IMR-90 (cell line): ENCODE measurements at regions not wholly inside any gene's neighbourhood (a gene's known extent, or its start where the extent isn't known, plus 50 kb on each side); places are given as distances from the start of the nearest gene placed in this dataset.

ENCODE experiments used
- ATAC-seq: fragments of 200-7000 bp; cut with Tn5 transposase; 2 replicates; pipeline ENCODE4 v1.9.1; 2020; ENCODE audit warnings: low read depth, mild to moderate bottlenecking, moderate library complexity
- BruUV-seq: library from RNA; stranded (reverse); fragments of 400-500 nt; replicated peaks from 2 replicates; lab custom pipeline; 2021; lab: Mats Ljungman, UMichigan
- CTCF ChIA-PET: fragments of 300-600 bp; formaldehyde crosslinking; extraction: SDS; loops from one replicate; lab custom pipeline; 2021; ENCODE audit warnings: antibody characterized with exemption; lab: Yijun Ruan, JAX
- POLR2A ChIA-PET: fragments of 300-600 bp; sonication (Branson Sonifier 250); formaldehyde crosslinking; loops from one replicate; lab custom pipeline; 2022; ENCODE audit warnings: antibody characterized with exemption; ENCODE audit not compliant: unreplicated experiment; lab: Charles Lee
- DNase-seq: peaks from one replicate; pipeline ENCODE4 v3.0.0; 2013
- H2AFZ ChIP-seq: replicated peaks from 2 replicates; pipeline ENCODE3; 2013; ENCODE audit warnings: low read length, mild to moderate bottlenecking; ENCODE audit not compliant: poor library complexity
- H2AK5ac ChIP-seq: 2 replicates; pipeline ENCODE4 v1.6.1; 2013; ENCODE audit warnings: low read depth, low read length, inconsistent platforms
- H2AK9ac ChIP-seq: replicated peaks from 2 replicates; pipeline ENCODE3; 2013; ENCODE audit warnings: mild to moderate bottlenecking, low read depth, low read length, moderate library complexity; ENCODE audit not compliant: poor library complexity
- H2BK120ac ChIP-seq: 2 replicates; pipeline ENCODE4 v1.6.1; 2013; ENCODE audit warnings: low read depth, low read length, inconsistent platforms
- H2BK15ac ChIP-seq: 3 replicates; pipeline ENCODE4 v1.6.1; 2013; ENCODE audit warnings: low read depth, low read length, inconsistent platforms
- H2BK20ac ChIP-seq: 2 replicates; pipeline ENCODE4 v1.6.1; 2013; ENCODE audit warnings: low read depth, mild to moderate bottlenecking, inconsistent platforms, low read length, moderate library complexity
- H2BK5ac ChIP-seq: 2 replicates; pipeline ENCODE4 v1.6.1; 2013; ENCODE audit warnings: mild to moderate bottlenecking, low read depth, low read length, inconsistent platforms; ENCODE audit not compliant: poor library complexity, severe bottlenecking
- H3K14ac ChIP-seq: replicated peaks from 2 replicates; pipeline ENCODE4 v1.6.1; 2013; ENCODE audit warnings: low read depth, low read length, inconsistent platforms
- H3K18ac ChIP-seq: 2 replicates; pipeline ENCODE4 v1.6.1; 2013; ENCODE audit warnings: low read depth, low read length, control low read depth
- H3K23ac ChIP-seq: 2 replicates; pipeline ENCODE4 v1.6.1; 2013; ENCODE audit warnings: low read depth, low read length, inconsistent platforms
- H3K27ac ChIP-seq: 2 replicates; pipeline ENCODE4 v1.5.1; 2013; ENCODE audit warnings: mild to moderate bottlenecking, control low read depth, low read length; ENCODE audit not compliant: insufficient read depth
- H3K27me3 ChIP-seq: 2 replicates; pipeline ENCODE4 v1.6.1; 2013; ENCODE audit warnings: low read length; ENCODE audit not compliant: control insufficient read depth, insufficient read depth
- H3K36me3 ChIP-seq: 2 replicates; pipeline ENCODE4 v1.6.1; 2013; ENCODE audit warnings: low read length, mixed read lengths; ENCODE audit not compliant: control insufficient read depth, insufficient read depth
- H3K4ac ChIP-seq: 2 replicates; pipeline ENCODE4 v1.6.1; 2013; ENCODE audit warnings: low read depth, low read length, inconsistent platforms
- H3K4me1 ChIP-seq: 2 replicates; pipeline ENCODE4 v1.6.1; 2013; ENCODE audit warnings: low read length, mixed read lengths; ENCODE audit not compliant: control insufficient read depth, insufficient read depth
- H3K4me2 ChIP-seq: 2 replicates; pipeline ENCODE4 v1.6.1; 2013; ENCODE audit warnings: low read depth, mild to moderate bottlenecking, control low read depth, low read length, moderate library complexity
- H3K4me3 ChIP-seq: 2 replicates; pipeline ENCODE4 v1.5.1; 2013; ENCODE audit warnings: low read depth, mild to moderate bottlenecking, control low read depth, low read length, moderate library complexity; ENCODE audit not compliant: insufficient read depth
- H3K56ac ChIP-seq: 2 replicates; pipeline ENCODE4 v1.6.1; 2013; ENCODE audit warnings: low read length, inconsistent platforms; ENCODE audit not compliant: insufficient read depth; ENCODE audit errors: extremely low read depth
- H3K79me1 ChIP-seq, 2 experiments: 2 replicates each; pipeline ENCODE4 v1.6.1; 2013; ENCODE audit warnings: low read length in 2 of 2, inconsistent platforms in 1 of 2, low read depth in 1 of 2
- H3K9ac ChIP-seq: 2 replicates; pipeline ENCODE4 v1.6.1; 2013; ENCODE audit warnings: low read depth, low read length, control low read depth
- H3K9me1 ChIP-seq: 2 replicates; pipeline ENCODE4 v1.6.1; 2013; ENCODE audit warnings: low read length, inconsistent platforms; ENCODE audit not compliant: insufficient read depth
- H3K9me3 ChIP-seq: 2 replicates; pipeline ENCODE4 v1.6.1; 2013; ENCODE audit warnings: low read length; ENCODE audit not compliant: control insufficient read depth, insufficient read depth
- H4K20me1 ChIP-seq: 2 replicates; pipeline ENCODE4 v1.6.1; 2013; ENCODE audit warnings: low read length, inconsistent platforms; ENCODE audit not compliant: insufficient read depth
- H4K5ac ChIP-seq: 2 replicates; pipeline ENCODE4 v1.6.1; 2013; ENCODE audit warnings: mild to moderate bottlenecking, low read depth, low read length, control low read depth
- H4K8ac ChIP-seq, 2 experiments: 2 replicates each; pipeline ENCODE4 v1.6.1; 2013; ENCODE audit warnings: low read depth in 2 of 2, low read length in 2 of 2, control low read depth in 1 of 2, inconsistent platforms in 1 of 2
- H4K91ac ChIP-seq: 2 replicates; pipeline ENCODE4 v1.6.1; 2013; ENCODE audit warnings: low read depth, low read length, inconsistent platforms; ENCODE audit not compliant: insufficient read depth
- BHLHE40 ChIP-seq: fragments of 150-350 bp; IDR thresholded peaks from 2 replicates; pipeline ENCODE4 v1.6.1; 2016; ENCODE audit warnings: mild to moderate bottlenecking, low read depth, low read length
- MXI1 ChIP-seq: IDR thresholded peaks from 2 replicates; pipeline ENCODE4 v1.6.1; 2012; ENCODE audit warnings: low read depth, mild to moderate bottlenecking, low read length, moderate library complexity, borderline replicate concordance
- WGBS, 2 experiments: methylation state at CpG; one replicate each; pipeline versions ENCODE4 v1.1.5 to v1.1.7; 2013; ENCODE audit warnings: missing lambda C conversion rate in 2 of 2; ENCODE audit not compliant: insufficient read length in 1 of 2; ENCODE audit errors: extremely low coverage in 2 of 2; 5-methylcytosine and 5-hydroxymethylcytosine counted together
- dilution Hi-C: fragments of 300-500 bp; cut with HindIII; formaldehyde crosslinking; loops from one replicate; pipeline ENCODE4 v1.14.3; 2018; ENCODE audit warnings: low sequenced_read_pairs; ENCODE audit not compliant: unreplicated experiment
- in situ Hi-C: fragments of 300-500 bp; cut with MboI; formaldehyde crosslinking; loops from 3 replicates; pipeline ENCODE4 v1.14.3; 2019; ENCODE audit warnings: low sequenced_read_pairs, inconsistent platforms, mixed read lengths
- intact Hi-C: fragments of 100-400 bp; cut with micrococcal nuclease; formaldehyde crosslinking; loops from 2 replicates; pipeline ENCODE4 v1.10.0; 2022

DNA sequence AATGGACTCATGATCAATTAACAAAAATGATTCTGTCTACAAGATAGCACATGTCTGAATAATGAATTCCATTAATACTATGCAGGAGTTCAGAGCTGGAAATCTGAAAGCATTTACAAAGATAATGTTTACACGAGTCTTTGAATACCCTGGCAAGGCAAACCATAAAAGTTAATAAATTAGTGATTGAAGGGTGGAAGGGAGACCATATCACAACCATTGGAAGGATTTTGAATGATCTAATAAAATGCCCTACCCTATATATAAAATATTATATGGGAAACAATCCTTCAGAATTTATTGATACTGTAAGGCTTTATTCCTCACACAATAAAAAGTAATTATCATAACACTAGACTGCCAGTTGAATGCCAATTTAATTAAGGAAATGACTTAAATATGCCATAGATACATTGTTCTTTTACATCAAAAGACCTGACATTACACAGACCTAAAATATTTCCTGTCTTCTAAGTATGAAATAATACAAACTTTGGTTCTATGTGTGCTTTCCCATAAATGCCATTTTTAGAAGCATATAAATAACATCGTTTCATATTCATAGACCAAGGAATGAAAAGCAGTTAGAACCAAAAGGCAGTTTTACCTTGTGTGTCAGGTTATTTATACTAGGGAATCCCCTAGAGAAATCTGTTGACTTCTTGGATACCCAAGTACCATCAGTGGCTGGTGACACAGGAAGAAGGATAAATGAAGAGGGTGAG, 249.2 kb upstream of the MARCKS start:
- Histone ChIP-seq H2BK20ac (no peak overlapping the region), H2AFZ (no peak overlapping the region), H3K27me3 (no peaks in the 10 kb centered on the region), H4K20me1 (no peaks in the 10 kb centered on the region), H4K91ac (no peak overlapping the region), H3K14ac (no peak overlapping the region), H4K5ac (no peak overlapping the region), H3K18ac (no peak overlapping the region), H3K9me3 (no peaks in the 10 kb centered on the region), H2BK15ac (no peak overlapping the region), H3K4me1 (peaks cover 5% of the 10 kb centered on the region; the same call in 1 of the 2 replicates), H2AK9ac (no peak overlapping the region), H3K23ac (no peak overlapping the region), H3K9ac (no peak overlapping the region), H3K4me2 (no peak overlapping the region), H3K9me1 (no peaks in the 10 kb centered on the region), H3K27ac (no peak overlapping the region), H3K4me3 (no peak overlapping the region), H3K4ac (no peak overlapping the region), H2BK5ac (no peak overlapping the region), H2AK5ac (no peak overlapping the region), H2BK120ac (no peak overlapping the region), H4K8ac (no peak overlapping the region), H3K56ac (no peak overlapping the region), H3K79me1 (no peaks in the 10 kb centered on the region), H3K36me3 (no peaks in the 10 kb centered on the region)
- TF ChIP-seq MXI1 = no peak
- no peak for TF ChIP-seq BHLHE40
- DNase-seq (no peak), ATAC-seq (no peak)
- in situ Hi-C loops = no loop called here
- no TSS peak for BruUV-seq
- intact Hi-C loops = no loop called here
- dilution Hi-C loops = no loop called here
- CTCF ChIA-PET = no interaction called here
- no CpG with 5 or more reads among the region's 2 CpGs for WGBS, 2 experiments
- POLR2A ChIA-PET = no interaction called here
